ENCODE measurements at regions not wholly inside any gene's neighbourhood (a gene's known extent, or its start where the extent isn't known, plus 50 kb on each side); places are given as distances from the start of the nearest gene placed in this dataset.

DNA sequence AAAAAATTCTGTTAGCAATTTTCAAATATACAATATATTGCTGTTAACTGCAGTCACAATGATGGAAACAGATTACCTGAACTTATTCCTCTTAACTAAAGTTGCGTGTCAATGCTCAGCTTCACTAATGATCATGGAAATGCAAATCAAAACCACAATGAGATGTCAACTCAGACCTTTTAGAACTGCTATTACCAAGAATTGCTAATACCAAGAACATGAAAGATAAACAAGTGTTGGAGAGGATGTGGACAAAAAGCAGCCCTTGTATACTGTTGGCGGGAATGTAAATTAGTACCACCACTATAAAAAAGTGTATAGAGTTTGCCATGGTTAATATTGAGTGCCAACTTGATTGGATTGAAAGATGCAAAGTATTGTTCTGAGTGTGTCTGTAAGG is 1409.7 kb upstream of the CDH18 start:
- TF ChIP-seq POLR2AphosphoS5 (IDR thresholded peaks at IDR 0.05; ENCODE audit: insufficient read depth, low read depth, low read length) = no peak
- TF ChIP-seq EZH2 (IDR thresholded peaks at IDR 0.05; ENCODE audit: borderline replicate concordance, low read depth, low read length, severe bottlenecking) = no peak
- TF ChIP-seq, protein P1, sequence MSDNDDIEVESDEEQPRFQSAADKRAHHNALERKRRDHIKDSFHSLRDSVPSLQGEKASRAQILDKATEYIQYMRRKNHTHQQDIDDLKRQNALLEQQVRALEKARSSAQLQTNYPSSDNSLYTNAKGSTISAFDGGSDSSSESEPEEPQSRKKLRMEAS (IDR thresholded peaks at IDR 0.05; ENCODE audit: insufficient read depth, insufficient read length) = no peak
- TF ChIP-seq, protein P2, sequence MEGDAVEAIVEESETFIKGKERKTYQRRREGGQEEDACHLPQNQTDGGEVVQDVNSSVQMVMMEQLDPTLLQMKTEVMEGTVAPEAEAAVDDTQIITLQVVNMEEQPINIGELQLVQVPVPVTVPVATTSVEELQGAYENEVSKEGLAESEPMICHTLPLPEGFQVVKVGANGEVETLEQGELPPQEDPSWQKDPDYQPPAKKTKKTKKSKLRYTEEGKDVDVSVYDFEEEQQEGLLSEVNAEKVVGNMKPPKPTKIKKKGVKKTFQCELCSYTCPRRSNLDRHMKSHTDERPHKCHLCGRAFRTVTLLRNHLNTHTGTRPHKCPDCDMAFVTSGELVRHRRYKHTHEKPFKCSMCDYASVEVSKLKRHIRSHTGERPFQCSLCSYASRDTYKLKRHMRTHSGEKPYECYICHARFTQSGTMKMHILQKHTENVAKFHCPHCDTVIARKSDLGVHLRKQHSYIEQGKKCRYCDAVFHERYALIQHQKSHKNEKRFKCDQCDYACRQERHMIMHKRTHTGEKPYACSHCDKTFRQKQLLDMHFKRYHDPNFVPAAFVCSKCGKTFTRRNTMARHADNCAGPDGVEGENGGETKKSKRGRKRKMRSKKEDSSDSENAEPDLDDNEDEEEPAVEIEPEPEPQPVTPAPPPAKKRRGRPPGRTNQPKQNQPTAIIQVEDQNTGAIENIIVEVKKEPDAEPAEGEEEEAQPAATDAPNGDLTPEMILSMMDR (IDR thresholded peaks at IDR 0.05; ENCODE audit: extremely low read depth in 1 of 2, insufficient read depth in 1 of 2, low read depth in 1 of 2, low read length in 2 of 2) = no peak
- TF ChIP-seq POLR2A (IDR thresholded peaks at IDR 0.05; ENCODE audit: low read depth, low read length) = no peak
- no peak for TF ChIP-seq FOS (IDR thresholded peaks at IDR 0.05; ENCODE audit: borderline replicate concordance, insufficient read depth, low read length)
- no peak for TF ChIP-seq GATA2 (IDR thresholded peaks at IDR 0.05; ENCODE audit: insufficient read depth, insufficient read length, low read depth, low read length)

All from endothelial cell of umbilical vein (primary cell).